Activated T-cell treated with anti-CD3 and anti-CD28 coated beads, Interleukin-2, amount 50 U/mL, for 72 hours (primary cell): ENCODE measurements at regions not wholly inside any gene's neighbourhood (a gene's known extent, or its start where the extent isn't known, plus 50 kb on each side); places are given as distances from the start of the nearest gene placed in this dataset.

ENCODE experiments used
- ATAC-seq, 2 donors: fragments of 150-1000 bp; cut with Tn5 transposase; replicated peaks in 1 of 2; 2 replicates each; pipeline ENCODE4 v1.10.0; 2021; ENCODE audit warnings: moderate library complexity in 2 of 2, mild to moderate bottlenecking in 1 of 2
- DNase-seq, 2 donors: peaks; one replicate each; pipeline ENCODE4 v3.0.0; 2021 to 2022; ENCODE audit warnings: mixed read lengths in 1 of 2
- H3K27ac Mint-ChIP-seq: one replicate; pipeline ENCODE4 v1.8.0; 2022; ENCODE audit warnings: mild to moderate bottlenecking, moderate library complexity, mixed read lengths
- H3K27me3 Mint-ChIP-seq: one replicate; pipeline ENCODE4 v1.8.0; 2022; ENCODE audit warnings: low read depth, mixed read lengths
- H3K36me3 Mint-ChIP-seq, 2 donors: one replicate each; pipeline ENCODE4 v1.8.0; 2022; ENCODE audit warnings: mixed read lengths in 2 of 2, mild to moderate bottlenecking in 1 of 2; ENCODE audit not compliant: insufficient read depth in 2 of 2
- H3K4me1 Mint-ChIP-seq: one replicate; pipeline ENCODE4 v1.8.0; 2022; ENCODE audit warnings: low read depth, mixed read lengths
- H3K4me3 Mint-ChIP-seq, 2 donors: one replicate each; pipeline ENCODE4 v1.8.0; 2022; ENCODE audit warnings: mild to moderate bottlenecking in 2 of 2, mixed read lengths in 2 of 2, moderate library complexity in 2 of 2
- H3K9me3 Mint-ChIP-seq, 2 donors: one replicate each; pipeline ENCODE4 v1.8.0; 2022; ENCODE audit warnings: mixed read lengths in 2 of 2

GRCh38 chr4:153065276-153065675 lies 129.2 kb downstream of the FHDC1 start:
- Mint-ChIP-seq H3K27ac (no peak overlapping the region), H3K4me1 (no peaks in the 10 kb centered on the region), H3K36me3 (no peaks in the 10 kb centered on the region), H3K27me3 (no peaks in the 10 kb centered on the region), H3K4me3 (no peak overlapping the region), H3K9me3 (no peaks in the 10 kb centered on the region)
- DNase-seq (no peak), ATAC-seq (no peak)

GRCh38 chr4:153067376-153067775 lies 131.3 kb downstream of the FHDC1 start:
- DNase-seq = no peak
- H3K27ac Mint-ChIP-seq = no peak overlapping the region

DNA sequence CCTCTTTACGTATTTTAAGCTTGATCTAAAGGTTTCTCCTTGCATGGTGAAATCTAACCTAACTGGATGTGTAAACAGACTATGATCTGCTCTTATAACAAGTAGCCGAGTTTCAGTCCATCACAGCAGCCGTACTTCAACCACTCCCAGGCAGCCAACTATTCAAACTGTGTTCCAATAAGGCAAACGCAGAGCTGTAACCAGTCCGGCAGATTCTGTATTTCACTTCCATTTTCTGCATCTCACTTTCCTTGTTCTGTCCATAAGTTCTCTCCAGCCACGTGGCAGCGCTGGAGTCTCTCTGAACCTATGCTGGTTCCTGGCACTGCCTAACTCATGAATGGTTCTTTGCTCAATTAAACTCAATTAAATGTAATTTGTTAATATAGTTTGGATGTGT lies 132.6 kb downstream of the FHDC1 start:
- no peak for DNase-seq
- Mint-ChIP-seq H3K4me1 (no peaks in the 10 kb centered on the region), H3K4me3 (no peak overlapping the region), H3K36me3 (no peaks in the 10 kb centered on the region), H3K27ac (no peak overlapping the region), H3K9me3 (peaks cover 0 to 2% of the 10 kb centered on the region in 2 donors), H3K27me3 (no peaks in the 10 kb centered on the region)
- ATAC-seq = no peak

More at GRCh38 chr4:153067376-153067775, 131.3 kb downstream of the FHDC1 start:
- no peak for ATAC-seq
- H3K36me3 Mint-ChIP-seq = no peaks in the 10 kb centered on the region
- H3K9me3 Mint-ChIP-seq = peaks cover 0 to 2% of the 10 kb centered on the region in 2 donors
- H3K27me3 Mint-ChIP-seq = no peaks in the 10 kb centered on the region
- H3K4me1 Mint-ChIP-seq = no peaks in the 10 kb centered on the region
- H3K4me3 Mint-ChIP-seq = no peak overlapping the region

DNA sequence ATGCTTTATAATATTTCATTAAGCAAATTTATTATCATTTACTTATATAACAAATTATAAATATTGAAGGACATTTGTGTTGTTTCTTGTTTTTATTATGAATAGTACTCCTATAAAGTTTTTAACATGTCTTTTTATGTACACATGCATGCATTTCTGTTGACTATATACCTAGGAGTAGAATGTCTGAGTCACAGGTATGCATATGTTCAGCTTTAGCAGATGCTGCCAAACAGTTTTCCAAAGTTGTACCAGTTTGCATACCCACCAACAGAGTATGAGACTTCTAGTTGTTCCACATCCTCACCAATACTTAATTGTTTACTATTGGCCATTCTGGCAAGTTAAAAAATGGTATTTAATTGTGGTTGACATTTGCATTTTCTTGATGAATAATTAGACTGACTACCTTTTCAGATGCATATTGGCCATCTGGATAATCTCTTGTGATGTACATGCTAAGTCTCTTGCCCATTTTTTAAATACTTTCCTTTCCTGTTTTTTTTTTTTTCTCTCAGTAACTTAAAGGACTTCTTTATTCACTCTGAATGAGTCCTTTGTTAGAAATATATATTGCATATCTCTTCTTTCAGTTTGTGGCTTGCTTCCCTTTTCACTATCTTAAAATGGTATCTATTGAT lies 132.2 kb upstream of the TRIM2 start:
- no peaks in the 10 kb centered on the region for H3K27me3 Mint-ChIP-seq
- H3K4me1 Mint-ChIP-seq = no peaks in the 10 kb centered on the region
- ATAC-seq (no peak), DNase-seq (no peak)
- H3K9me3 Mint-ChIP-seq = peaks cover 0 to 2% of the 10 kb centered on the region in 2 donors
- no peak overlapping the region for H3K27ac Mint-ChIP-seq
- H3K4me3 Mint-ChIP-seq = no peak overlapping the region
- no peaks in the 10 kb centered on the region for H3K36me3 Mint-ChIP-seq

GRCh38 chr4:153072661-153073060 lies 131.6 kb upstream of the TRIM2 start:
- no peaks in the 10 kb centered on the region for H3K36me3 Mint-ChIP-seq
- DNase-seq = no peak
- no peaks in the 10 kb centered on the region for H3K27me3 Mint-ChIP-seq
- H3K4me1 Mint-ChIP-seq = no peaks in the 10 kb centered on the region
- H3K9me3 Mint-ChIP-seq = peaks cover 0 to 2% of the 10 kb centered on the region in 2 donors
- no peak overlapping the region for H3K27ac Mint-ChIP-seq
- ATAC-seq = no peak
- H3K4me3 Mint-ChIP-seq = no peak overlapping the region

DNA sequence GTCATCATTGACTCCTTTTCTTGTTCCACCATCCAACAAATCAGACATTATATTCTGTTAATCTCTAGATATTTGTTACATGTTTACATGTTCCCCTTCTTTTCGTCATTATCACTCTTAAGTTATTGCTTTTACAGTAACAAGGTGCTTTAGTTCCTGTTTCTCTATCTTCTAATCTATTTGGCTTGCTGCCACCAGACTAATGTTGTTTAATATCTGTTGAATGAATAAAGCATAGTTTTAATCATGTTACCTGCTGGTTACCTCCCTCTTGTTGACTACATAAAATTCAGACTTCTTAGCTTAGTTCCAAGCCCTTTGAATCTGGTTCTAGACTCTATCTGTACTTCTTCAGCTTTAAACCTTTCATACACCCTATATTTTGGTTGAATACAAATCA lies 129.8 kb upstream of the TRIM2 start:
- Mint-ChIP-seq H3K27ac (no peak overlapping the region), H3K4me3 (no peak overlapping the region), H3K4me1 (no peaks in the 10 kb centered on the region), H3K27me3 (no peaks in the 10 kb centered on the region), H3K9me3 (peaks cover 0 to 2% of the 10 kb centered on the region in 2 donors), H3K36me3 (no peaks in the 10 kb centered on the region)
- ATAC-seq (no peak), DNase-seq (no peak)

DNA sequence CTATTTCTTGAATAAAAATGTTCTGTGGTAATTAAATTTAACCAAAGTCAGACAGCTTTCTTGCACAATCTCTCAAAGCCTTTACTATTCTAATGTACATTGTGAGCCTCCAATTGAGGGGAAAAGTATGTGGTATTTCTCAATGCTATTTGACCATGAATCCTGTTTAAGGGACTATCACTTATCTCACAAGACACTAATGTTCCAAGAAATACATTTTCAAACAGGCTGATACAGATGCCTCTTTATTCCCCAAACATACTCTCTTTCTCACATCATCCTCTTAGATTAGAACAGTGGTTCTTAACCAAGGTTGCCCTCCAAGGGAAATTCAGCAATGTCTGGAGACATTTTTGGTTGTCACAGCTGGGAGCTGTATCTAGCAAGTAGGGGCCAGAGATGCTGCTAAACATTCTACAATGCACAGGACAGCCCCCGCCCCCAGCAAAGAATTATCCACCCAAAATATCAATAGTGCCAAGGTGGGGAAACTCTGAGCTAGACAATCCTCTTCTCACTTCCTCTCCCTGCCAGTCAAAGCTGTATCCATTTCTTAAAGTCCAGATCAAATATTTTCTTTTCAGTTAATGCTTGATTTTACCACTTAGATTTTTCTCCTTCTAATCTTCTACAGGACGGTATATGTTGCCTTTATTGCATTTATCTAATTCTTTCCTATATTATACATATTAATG lies 129.2 kb upstream of the TRIM2 start:
- H3K27me3 Mint-ChIP-seq = no peaks in the 10 kb centered on the region
- no peak overlapping the region for H3K27ac Mint-ChIP-seq
- H3K4me1 Mint-ChIP-seq = peaks cover 4% of the 10 kb centered on the region
- no peaks in the 10 kb centered on the region for H3K36me3 Mint-ChIP-seq
- H3K4me3 Mint-ChIP-seq = no peak overlapping the region
- DNase-seq (no peak), ATAC-seq (no peak)
- peaks cover 0 to 2% of the 10 kb centered on the region in 2 donors for H3K9me3 Mint-ChIP-seq

- Mint-ChIP-seq H3K4me1 (peaks cover 5% of the 10 kb centered on the region), H3K27ac (no peak overlapping the region), H3K9me3 (peaks cover 0 to 2% of the 10 kb centered on the region in 2 donors), H3K27me3 (peaks cover 6% of the 10 kb centered on the region), H3K36me3 (no peaks in the 10 kb centered on the region), H3K4me3 (no peak overlapping the region)
- no peak for DNase-seq
- ATAC-seq = no peak
These were observed 128.3 kb upstream of the TRIM2 start for GRCh38 chr4:153075836-153076518.

DNA sequence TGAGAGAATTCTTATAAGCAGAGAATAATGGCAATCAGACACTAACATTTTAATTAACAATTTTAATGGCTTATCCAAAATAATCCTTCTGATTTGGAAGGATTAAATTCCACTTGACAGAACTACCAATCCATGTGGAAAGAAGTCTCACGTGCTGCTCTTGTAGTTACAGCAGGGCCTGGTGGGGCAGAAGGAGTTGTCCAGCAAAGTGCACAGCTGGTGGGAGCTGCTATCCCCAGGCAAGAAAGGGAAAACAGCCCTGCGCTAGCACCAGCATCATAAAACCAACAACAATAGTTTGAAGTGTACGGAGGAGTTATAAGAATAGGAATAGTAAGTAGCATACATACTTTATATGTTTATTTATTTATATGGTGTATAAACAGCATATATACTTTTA lies 127.4 kb upstream of the TRIM2 start:
- H3K4me1 Mint-ChIP-seq = peaks cover 5% of the 10 kb centered on the region
- H3K27me3 Mint-ChIP-seq = peaks cover 6% of the 10 kb centered on the region
- DNase-seq = no peak
- no peak for ATAC-seq
- H3K27ac Mint-ChIP-seq = no peak overlapping the region
- no peaks in the 10 kb centered on the region for H3K36me3 Mint-ChIP-seq
- no peak overlapping the region for H3K4me3 Mint-ChIP-seq
- no peaks in the 10 kb centered on the region for H3K9me3 Mint-ChIP-seq

GRCh38 chr4:153079857-153080391 lies 124.3 kb upstream of the TRIM2 start:
- ATAC-seq (no peak), DNase-seq (no peak)
- Mint-ChIP-seq H3K27me3 (peaks cover 18% of the 10 kb centered on the region), H3K4me1 (peaks cover 31% of the 10 kb centered on the region), H3K9me3 (no peaks in the 10 kb centered on the region), H3K27ac (no peak overlapping the region), H3K36me3 (no peaks in the 10 kb centered on the region), H3K4me3 (no peak overlapping the region)

GRCh38 chr4:153081006-153081580 lies 123.2 kb upstream of the TRIM2 start:
- Mint-ChIP-seq H3K36me3 (peaks cover 0 to 3% of the 10 kb centered on the region in 2 donors), H3K27ac (no peak overlapping the region), H3K9me3 (no peaks in the 10 kb centered on the region), H3K27me3 (peaks cover 24% of the 10 kb centered on the region), H3K4me1 (peaks cover 43% of the 10 kb centered on the region), H3K4me3 (no peak overlapping the region)
- ATAC-seq = no peak
- DNase-seq = no peak

- ATAC-seq (no peak), DNase-seq (no peak)
- peaks cover 43% of the 10 kb centered on the region for H3K4me1 Mint-ChIP-seq
- H3K36me3 Mint-ChIP-seq = peaks cover 0 to 4% of the 10 kb centered on the region in 2 donors
- H3K27ac Mint-ChIP-seq = no peak overlapping the region
- peaks cover 24% of the 10 kb centered on the region for H3K27me3 Mint-ChIP-seq
- H3K9me3 Mint-ChIP-seq = no peaks in the 10 kb centered on the region
- H3K4me3 Mint-ChIP-seq = no peak overlapping the region
These were observed 122.5 kb upstream of the TRIM2 start for GRCh38 chr4:153081693-153082092.
